ENCODE measurements at regions not wholly inside any gene's neighbourhood (a gene's known extent, or its start where the extent isn't known, plus 50 kb on each side); places are given as distances from the start of the nearest gene placed in this dataset.

- no peak for DNase-seq
Observed at GRCh38 chr14:65794674-65795279, 382.2 kb downstream of the FUT8 start.

GRCh38 chr14:65798216-65798615 lies 385.7 kb downstream of the FUT8 start:
- no peak for DNase-seq

GRCh38 chr14:65800694-65801093 lies 388.2 kb downstream of the FUT8 start:
- no peak for DNase-seq

- no peak for DNase-seq
Observed at GRCh38 chr14:65802196-65802595, 389.7 kb downstream of the FUT8 start.

- no peak for DNase-seq
Observed at GRCh38 chr14:65803885-65804284, 391.4 kb downstream of the FUT8 start.

GRCh38 chr14:65804439-65805112 lies 392.0 kb downstream of the FUT8 start:
- no peak for DNase-seq

GRCh38 chr14:65805113-65805473 lies 392.6 kb downstream of the FUT8 start:
- no peak for DNase-seq

GRCh38 chr14:65808390-65808789 lies 395.9 kb downstream of the FUT8 start:
- DNase-seq = no peak

GRCh38 chr14:65810322-65810721 lies 397.8 kb downstream of the FUT8 start:
- DNase-seq = no peak

GRCh38 chr14:65813760-65814384 lies 401.3 kb downstream of the FUT8 start:
- DNase-seq = no peak

- DNase-seq = no peak
Observed at GRCh38 chr14:65815127-65815526, 402.6 kb downstream of the FUT8 start.

GRCh38 chr14:65817011-65817410 lies 404.5 kb downstream of the FUT8 start:
- no peak for DNase-seq

GRCh38 chr14:65819569-65819968 lies 407.0 kb downstream of the FUT8 start:
- DNase-seq = no peak

- no peak for DNase-seq
Observed at GRCh38 chr14:65821224-65821753, 408.8 kb downstream of the FUT8 start.

- DNase-seq = no peak
Observed at GRCh38 chr14:65824285-65824977, 411.9 kb downstream of the FUT8 start.

GRCh38 chr14:65824978-65825299 lies 412.4 kb downstream of the FUT8 start:
- no peak for DNase-seq

- no peak for DNase-seq
Observed at GRCh38 chr14:65826946-65827345, 414.4 kb downstream of the FUT8 start.

- DNase-seq = no peak
Observed at GRCh38 chr14:65827520-65827919, 415.0 kb downstream of the FUT8 start.

GRCh38 chr14:65828396-65828795 lies 415.9 kb downstream of the FUT8 start:
- no peak for DNase-seq

- DNase-seq = no peak
Observed at GRCh38 chr14:65832431-65833266, 420.1 kb downstream of the FUT8 start.

- DNase-seq = no peak
Observed at GRCh38 chr14:65833267-65833880, 420.8 kb downstream of the FUT8 start.

- no peak for DNase-seq
Observed at GRCh38 chr14:65834051-65834450, 421.5 kb downstream of the FUT8 start.
